HK-2 (cell line): ENCODE measurements at regions not wholly inside any gene's neighbourhood (a gene's known extent, or its start where the extent isn't known, plus 50 kb on each side); places are given as distances from the start of the nearest gene placed in this dataset.
A peak's percentile ranks its signal among the peaks of the same experiment; 100 is the strongest.
"Not testable (repeated sequence)": the region's sequence is repeated elsewhere in the genome, so short reads cannot be mapped to it uniquely, and the experiment has no call there.

Experiments
- DNase-seq: peaks from one replicate; pipeline ENCODE4 v3.0.0-alpha.2; 2018; ENCODE audit not compliant: unreplicated experiment

- DNase-seq, result not testable (repeated sequence)
Observed at GRCh38 chr19:28294975-28295374, 918.0 kb downstream of the UQCRFS1 start.

GRCh38 chr19:28294395-28294794, 918.6 kb downstream of the UQCRFS1 start:
- no peak for DNase-seq

DNA sequence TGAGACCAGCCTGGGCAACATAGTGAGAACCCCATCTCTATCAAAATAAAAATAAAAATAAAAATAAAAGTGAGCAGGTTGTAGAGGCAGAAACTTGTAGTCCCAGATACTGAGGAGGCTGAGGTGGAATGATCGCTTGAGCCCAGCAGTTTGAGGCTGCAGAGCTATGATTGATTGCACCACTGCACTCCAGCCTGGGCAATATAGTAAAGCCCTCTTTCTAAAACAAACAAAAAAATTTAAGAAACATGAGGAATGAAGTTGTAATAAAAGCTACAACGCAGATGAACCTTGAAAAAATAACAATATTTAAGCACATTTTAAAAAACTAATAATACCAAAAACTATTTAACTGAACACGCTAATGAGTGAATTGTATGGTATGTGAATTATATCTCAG, 919.3 kb downstream of the UQCRFS1 start:
- DNase-seq, result no peak

- no peak for DNase-seq
Observed at GRCh38 chr19:28292822-28293500, 920.0 kb downstream of the UQCRFS1 start.

- no peak for DNase-seq
Observed at GRCh38 chr19:28291874-28292273, 921.1 kb downstream of the UQCRFS1 start.

GRCh38 chr19:28290963-28291657, 921.8 kb downstream of the UQCRFS1 start:
- DNase-seq, result no peak

- DNase-seq, result no peak
Observed at GRCh38 chr19:28289295-28290063, 923.5 kb downstream of the UQCRFS1 start.

DNA sequence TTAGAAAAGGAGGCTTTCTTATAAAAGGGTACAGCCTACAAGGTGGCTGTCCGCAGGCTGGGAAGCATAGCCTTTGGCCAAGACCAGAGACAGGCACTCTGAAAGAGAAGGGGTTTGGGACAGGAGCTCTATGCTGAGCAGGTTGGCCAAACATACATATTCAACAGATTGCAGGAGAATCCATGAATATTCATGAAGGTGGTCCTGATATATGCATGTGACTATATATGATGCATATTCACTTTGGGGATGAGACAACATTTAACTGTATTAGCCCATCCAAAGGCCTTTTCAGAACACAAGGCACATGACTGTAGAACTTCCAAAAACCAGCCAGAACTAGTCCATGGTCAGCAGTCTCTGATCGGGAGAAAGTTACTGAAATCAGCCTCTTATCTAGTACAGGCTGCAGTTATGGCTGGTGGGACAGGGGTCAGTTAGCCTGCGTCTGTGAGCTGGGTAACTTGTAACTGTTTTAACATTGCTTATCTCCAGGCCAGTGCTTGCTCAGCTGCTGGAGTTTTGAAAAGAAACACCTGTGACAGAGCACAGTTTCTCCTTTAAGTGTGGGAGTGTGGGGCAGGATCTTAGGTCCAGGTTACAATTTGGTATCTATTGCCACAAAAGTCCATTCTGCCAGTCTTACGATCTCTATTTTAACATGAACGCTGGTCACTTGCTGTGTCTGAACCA, 924.2 kb downstream of the UQCRFS1 start:
- no peak for DNase-seq

DNA sequence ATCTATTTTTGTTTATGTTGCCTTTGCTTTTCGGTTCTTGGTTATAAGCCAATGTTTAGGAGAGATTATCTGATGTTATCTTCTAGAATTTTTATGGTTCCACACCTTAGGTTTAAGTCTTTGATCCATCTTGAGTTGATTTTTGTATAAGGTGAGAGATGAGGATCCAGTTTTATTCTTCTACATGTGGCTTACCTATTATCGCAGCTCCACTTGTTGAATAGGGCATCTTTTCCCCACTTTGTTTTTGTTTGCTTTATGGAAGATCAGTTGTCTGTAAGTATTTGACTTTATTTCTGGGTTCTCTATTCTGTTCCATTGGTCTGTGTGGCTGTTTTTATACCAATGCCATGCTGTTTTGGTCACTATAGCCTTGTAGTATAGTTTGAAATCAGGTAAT, 927.0 kb downstream of the UQCRFS1 start:
- DNase-seq, result no peak

DNA sequence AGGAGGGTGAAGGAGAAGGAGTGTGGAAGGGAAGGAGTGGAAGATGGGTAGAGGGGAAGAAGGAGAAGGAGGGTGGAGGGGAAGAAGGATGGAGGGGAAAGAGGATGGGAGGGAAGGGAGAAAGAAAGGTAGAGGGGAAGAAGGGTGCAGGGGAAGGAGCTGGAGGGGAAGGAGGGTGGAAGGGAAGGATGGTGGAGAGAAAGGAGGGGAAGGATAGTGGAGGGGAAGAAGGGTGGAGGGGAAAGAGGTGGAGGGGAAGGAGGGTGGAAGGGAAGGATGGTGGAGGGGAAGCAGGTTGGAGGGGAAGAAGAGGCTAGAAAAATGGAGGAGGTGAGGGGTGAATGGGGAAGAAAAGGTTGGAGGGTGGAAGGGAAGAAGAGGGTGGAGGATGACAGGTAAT, 927.9 kb downstream of the UQCRFS1 start:
- no peak for DNase-seq

GRCh38 chr19:28284389-28284788, 928.6 kb downstream of the UQCRFS1 start:
- no peak for DNase-seq

GRCh38 chr19:28283592-28283991, 929.4 kb downstream of the UQCRFS1 start:
- no peak for DNase-seq

- no peak for DNase-seq
Observed at GRCh38 chr19:28281676-28282075, 931.3 kb downstream of the UQCRFS1 start.

GRCh38 chr19:28264556-28264955, 948.4 kb downstream of the UQCRFS1 start:
- no peak for DNase-seq

GRCh38 chr19:28258829-28259228, 954.1 kb downstream of the UQCRFS1 start:
- DNase-seq, result no peak

GRCh38 chr19:28257396-28257795, 955.6 kb downstream of the UQCRFS1 start:
- no peak for DNase-seq

DNA sequence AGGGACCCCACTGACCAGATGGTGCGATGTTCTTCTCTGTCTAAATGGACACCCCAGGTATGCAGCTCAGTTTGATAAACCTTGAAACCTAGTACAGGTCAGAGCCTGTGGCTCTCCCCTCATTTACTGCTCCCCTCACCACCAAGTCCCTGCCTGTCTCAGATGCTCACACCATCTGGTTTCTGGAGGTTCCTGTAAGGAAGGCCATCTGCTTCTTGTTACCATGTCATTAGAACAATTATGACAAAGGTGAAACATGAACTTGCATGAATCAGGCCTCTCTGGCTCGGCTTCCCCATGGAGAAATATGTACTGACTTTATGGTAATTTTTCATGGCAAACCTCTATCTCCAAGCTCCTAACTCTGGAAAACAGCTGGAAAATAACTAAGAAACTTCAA, 965.7 kb downstream of the UQCRFS1 start:
- DNase-seq, result no peak

- DNase-seq, result no peak
Observed at GRCh38 chr19:28245937-28246336, 967.0 kb downstream of the UQCRFS1 start.

- no peak for DNase-seq
Observed at GRCh38 chr19:28244966-28245365, 968.0 kb downstream of the UQCRFS1 start.

DNA sequence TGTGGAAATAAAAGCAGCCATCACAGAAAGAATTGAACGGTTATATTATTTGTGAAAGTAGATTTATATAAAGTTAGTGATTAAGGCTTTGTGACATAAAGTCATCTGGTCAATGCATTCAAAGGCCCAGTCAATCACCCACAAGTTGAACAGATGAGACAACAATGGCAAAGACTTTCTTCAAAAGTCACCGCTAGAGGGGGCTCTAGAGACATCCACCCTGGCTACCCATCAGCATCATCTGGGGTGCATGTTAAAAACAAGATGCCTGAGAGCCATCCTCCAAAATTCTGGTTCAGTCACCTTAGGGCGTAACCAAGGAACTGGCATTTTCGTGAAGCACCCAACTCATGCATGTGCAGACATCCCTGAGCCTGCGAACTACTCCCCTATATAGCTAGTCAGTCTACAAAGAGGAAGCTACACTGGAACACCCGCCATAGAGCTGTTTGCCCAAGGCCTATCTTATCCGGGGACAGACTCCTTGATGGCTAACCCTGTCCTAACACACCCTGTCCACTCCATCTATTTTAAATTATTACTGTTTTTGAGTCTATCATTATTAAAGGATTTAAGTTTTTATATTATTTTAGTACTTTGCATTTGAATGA, 970.5 kb downstream of the UQCRFS1 start:
- peak; percentile 30 for DNase-seq

GRCh38 chr19:28239270-28239669, 973.7 kb downstream of the UQCRFS1 start:
- DNase-seq, result no peak
